Neuronal stem cell (in vitro differentiated cells): ENCODE measurements at regions not wholly inside any gene's neighbourhood (a gene's known extent, or its start where the extent isn't known, plus 50 kb on each side); places are given as distances from the start of the nearest gene placed in this dataset.
"Not testable (repeated sequence)": the region's sequence is repeated elsewhere in the genome, so short reads cannot be mapped to it uniquely, and the experiment has no call there.

Experiments
- DNase-seq: peaks from one replicate; pipeline ENCODE4 v3.0.0-alpha.2; 2013; ENCODE audit warnings: low spot score
- H2AFZ ChIP-seq: one replicate; pipeline ENCODE4 v1.6.1; 2013; ENCODE audit warnings: mild to moderate bottlenecking, low read length, inconsistent platforms
- H2AK5ac ChIP-seq: 2 replicates; pipeline ENCODE4 v1.6.1; 2013; ENCODE audit warnings: low read depth, mild to moderate bottlenecking, inconsistent platforms, low read length, moderate library complexity, mixed read lengths
- H2BK120ac ChIP-seq: 2 replicates; pipeline ENCODE4 v1.6.1; 2013; ENCODE audit warnings: low read depth, mild to moderate bottlenecking, inconsistent platforms, low read length, moderate library complexity, mixed read lengths
- H2BK12ac ChIP-seq: one replicate; pipeline ENCODE4 v1.6.1; 2013; ENCODE audit warnings: low read length, inconsistent platforms
- H2BK15ac ChIP-seq: 2 replicates; pipeline ENCODE4 v1.6.1; 2013; ENCODE audit warnings: mild to moderate bottlenecking, low read length, inconsistent platforms, mixed read lengths
- H2BK5ac ChIP-seq: one replicate; pipeline ENCODE4 v1.6.1; 2013; ENCODE audit warnings: inconsistent platforms, mild to moderate bottlenecking, low read length, moderate library complexity
- H3K14ac ChIP-seq: one replicate; pipeline ENCODE4 v1.6.1; 2013; ENCODE audit warnings: low read length, inconsistent platforms
- H3K18ac ChIP-seq: 2 replicates; pipeline ENCODE4 v1.6.1; 2013; ENCODE audit warnings: low read length, inconsistent platforms
- H3K23ac ChIP-seq: 2 replicates; pipeline ENCODE4 v1.6.1; 2013; ENCODE audit warnings: low read depth, mild to moderate bottlenecking, mixed read lengths, low read length, inconsistent platforms; ENCODE audit not compliant: poor library complexity
- H3K27ac ChIP-seq: replicated peaks from 3 replicates; pipeline ENCODE4 v1.5.1; 2013; ENCODE audit warnings: low read length, inconsistent platforms
- H3K27me3 ChIP-seq, 3 experiments: 2 replicates each; pipeline ENCODE4 v1.6.1; 2013; ENCODE audit warnings: low read length in 3 of 3, mild to moderate bottlenecking in 2 of 3, inconsistent platforms in 1 of 3, low read depth in 1 of 3, mixed read lengths in 1 of 3, moderate library complexity in 1 of 3; ENCODE audit not compliant: control insufficient read depth in 3 of 3, insufficient read depth in 3 of 3
- H3K36me3 ChIP-seq, 2 donors: replicated peaks in 1 of 2; 2 replicates each; pipeline ENCODE4 v1.6.1; 2013; ENCODE audit warnings: low read length in 2 of 2; ENCODE audit not compliant: control insufficient read depth in 2 of 2, insufficient read depth in 2 of 2
- H3K4ac ChIP-seq: 2 replicates; pipeline ENCODE4 v1.6.1; 2013; ENCODE audit warnings: inconsistent platforms, mild to moderate bottlenecking, low read length, moderate library complexity
- H3K4me1 ChIP-seq, 2 donors: 1 replicate in 1 of 2; 2 replicates in 1 of 2; pipeline ENCODE4 v1.6.1; 2013; ENCODE audit warnings: low read length in 2 of 2, low read depth in 1 of 2; ENCODE audit not compliant: control insufficient read depth in 2 of 2, insufficient read depth in 1 of 2
- H3K4me2 ChIP-seq: one replicate; pipeline ENCODE4 v1.6.1; 2013; ENCODE audit warnings: mild to moderate bottlenecking, low read length, inconsistent platforms; ENCODE audit not compliant: insufficient read depth, poor library complexity, severe bottlenecking
- H3K4me3 ChIP-seq, 2 donors: 2 replicates each; pipeline ENCODE4 v1.5.1; 2013; ENCODE audit warnings: low read length in 2 of 2, mild to moderate bottlenecking in 2 of 2, inconsistent platforms in 1 of 2, moderate library complexity in 1 of 2
- H3K79me1 ChIP-seq: one replicate; pipeline ENCODE4 v1.6.1; 2013; ENCODE audit warnings: low read depth, mild to moderate bottlenecking, inconsistent platforms, low read length, moderate library complexity
- H3K9ac ChIP-seq: one replicate; pipeline ENCODE4 v1.6.1; 2013; ENCODE audit warnings: mild to moderate bottlenecking, low read depth, low read length, inconsistent platforms; ENCODE audit not compliant: poor library complexity
- H3K9me3 ChIP-seq, 2 donors: replicated peaks in 1 of 2; 2 replicates each; pipeline versions ENCODE3 to v1.6.1; 2013; ENCODE audit warnings: low read length in 2 of 2, mild to moderate bottlenecking in 2 of 2, inconsistent platforms in 1 of 2, low read depth in 1 of 2, mixed read lengths in 1 of 2, moderate library complexity in 1 of 2; ENCODE audit not compliant: control insufficient read depth in 2 of 2, insufficient read depth in 1 of 2
- H4K8ac ChIP-seq: one replicate; pipeline ENCODE4 v1.6.1; 2013; ENCODE audit warnings: low read depth, mild to moderate bottlenecking, inconsistent platforms, low read length, moderate library complexity
- H4K91ac ChIP-seq: one replicate; pipeline ENCODE4 v1.6.1; 2013; ENCODE audit warnings: low read length, low read depth, mild to moderate bottlenecking, inconsistent platforms; ENCODE audit not compliant: poor library complexity
- WGBS, 2 donors: extraction: QIAGEN DNeasy Blood & Tissue Kit; methylation state at CpG; one replicate each; pipeline ENCODE4 v1.1.7; 2013; ENCODE audit warnings: missing lambda C conversion rate in 2 of 2, mixed read lengths in 1 of 2; ENCODE audit not compliant: insufficient read length in 2 of 2, insufficient replicate concordance in 1 of 2; ENCODE audit errors: extremely low coverage in 2 of 2; 5-methylcytosine and 5-hydroxymethylcytosine counted together

GRCh38 chr9:94425312-94425711, 96.9 kb upstream of the NUTM2F start:
- H4K8ac ChIP-seq, H3K27me3 ChIP-seq, DNase-seq: not testable (repeated sequence)

GRCh38 chr9:94437128-94437527, 108.7 kb upstream of the NUTM2F start:
- not testable (repeated sequence) for H3K4me1 ChIP-seq, H4K8ac ChIP-seq, H2BK15ac ChIP-seq, H3K9ac ChIP-seq, H3K14ac ChIP-seq, DNase-seq, H2BK12ac ChIP-seq, H3K27me3 ChIP-seq, H2BK5ac ChIP-seq, H3K79me1 ChIP-seq, H3K4ac ChIP-seq, H3K18ac ChIP-seq, H3K4me3 ChIP-seq, H3K27ac ChIP-seq, H2BK120ac ChIP-seq, H3K23ac ChIP-seq, H3K9me3 ChIP-seq, H2AFZ ChIP-seq, H3K4me2 ChIP-seq, H4K91ac ChIP-seq, H2AK5ac ChIP-seq
- WGBS, 2 donors = no CpG with 5 or more reads among the region's 2 CpGs
- peaks cover 2 to 32% of the 10 kb centered on the region in 2 donors for H3K36me3 ChIP-seq

More at GRCh38 chr9:94425312-94425711, 96.9 kb upstream of the NUTM2F start:
- H2BK12ac ChIP-seq, H3K4me2 ChIP-seq, H2BK120ac ChIP-seq, H3K27ac ChIP-seq, H2BK15ac ChIP-seq, H2AFZ ChIP-seq, H3K4ac ChIP-seq, H4K91ac ChIP-seq, H3K9me3 ChIP-seq, H3K4me3 ChIP-seq, H3K14ac ChIP-seq, H2BK5ac ChIP-seq, H3K18ac ChIP-seq, H3K9ac ChIP-seq, H3K79me1 ChIP-seq, H3K23ac ChIP-seq, H2AK5ac ChIP-seq, H3K36me3 ChIP-seq, H3K4me1 ChIP-seq: not testable (repeated sequence)
- WGBS, 2 donors = no CpG with 5 or more reads among the region's 4 CpGs

GRCh38 chr9:94438336-94438735, 109.9 kb upstream of the NUTM2F start:
- H3K4ac ChIP-seq, H3K4me2 ChIP-seq, H3K9ac ChIP-seq, H3K9me3 ChIP-seq, H3K18ac ChIP-seq, H2BK5ac ChIP-seq, H4K8ac ChIP-seq, H3K14ac ChIP-seq, H3K27me3 ChIP-seq, H3K4me1 ChIP-seq, H3K4me3 ChIP-seq, H2BK15ac ChIP-seq, H2BK12ac ChIP-seq, H3K79me1 ChIP-seq, H4K91ac ChIP-seq, H2AK5ac ChIP-seq, H2AFZ ChIP-seq, H3K27ac ChIP-seq, H3K23ac ChIP-seq, H2BK120ac ChIP-seq, DNase-seq: not testable (repeated sequence)
- no CpG with 5 or more reads among the region's 1 CpG for WGBS, 2 donors
- H3K36me3 ChIP-seq = peaks cover 2 to 42% of the 10 kb centered on the region in 2 donors

- not testable (repeated sequence) for H3K4me3 ChIP-seq, H4K91ac ChIP-seq, H3K27ac ChIP-seq, H3K9ac ChIP-seq, DNase-seq, H2BK120ac ChIP-seq, H3K79me1 ChIP-seq, H3K4me1 ChIP-seq, H3K14ac ChIP-seq, H3K9me3 ChIP-seq, H2BK15ac ChIP-seq, H3K23ac ChIP-seq, H2AFZ ChIP-seq, H2BK5ac ChIP-seq, H2AK5ac ChIP-seq, H4K8ac ChIP-seq, H3K4ac ChIP-seq, H3K18ac ChIP-seq, H3K27me3 ChIP-seq, H3K4me2 ChIP-seq, H2BK12ac ChIP-seq
- no CpG with 5 or more reads among the region's 1 CpG for WGBS, 2 donors
- H3K36me3 ChIP-seq = peaks cover 2 to 67% of the 10 kb centered on the region in 2 donors
These were observed 112.7 kb upstream of the NUTM2F start for GRCh38 chr9:94441146-94441545.
